OCI-LY3 (cell line): ENCODE measurements at regions not wholly inside any gene's neighbourhood (a gene's known extent, or its start where the extent isn't known, plus 50 kb on each side); places are given as distances from the start of the nearest gene placed in this dataset.
"Not testable (repeated sequence)": the region's sequence is repeated elsewhere in the genome, so short reads cannot be mapped to it uniquely, and the experiment has no call there.

Source experiments
- EZH2phosphoT487 ChIP-seq: fragments of 200-600 bp; shearing (Covaris generic); IDR thresholded peaks from 2 replicates; pipeline ENCODE4 v1.6.1; 2018; ENCODE audit warnings: antibody characterized with exemption, mixed run types, low read depth
- TF ChIP-seq, protein P1 (sequence below): fragments of 200-600, 300-600 bp; sonication (generic); IDR thresholded peaks from 2 replicates; pipeline ENCODE4 v1.5.1; 2014; ENCODE audit warnings: antibody characterized with exemption, low read length, low read depth

DNA sequence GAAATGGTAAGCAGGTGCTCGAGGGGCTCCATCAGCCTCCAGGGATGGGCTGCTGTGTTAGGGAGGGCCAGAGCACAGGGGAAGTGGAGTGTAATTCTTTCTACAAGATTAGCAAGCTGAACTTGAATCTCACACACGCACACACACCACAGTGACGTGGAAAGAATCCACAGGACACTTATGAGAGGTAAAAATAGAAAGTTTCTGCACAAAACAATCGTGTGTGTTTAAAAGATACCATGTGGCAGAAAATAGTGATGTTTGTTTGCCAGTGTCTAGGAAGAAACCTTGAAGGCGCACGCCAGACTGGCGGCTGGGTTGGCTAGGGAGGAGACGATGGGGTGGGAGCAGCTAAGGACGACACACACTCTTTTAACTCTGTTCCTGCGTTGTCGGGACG, 323.6 kb upstream of the PLGLB1 start:
- TF ChIP-seq, protein P1, sequence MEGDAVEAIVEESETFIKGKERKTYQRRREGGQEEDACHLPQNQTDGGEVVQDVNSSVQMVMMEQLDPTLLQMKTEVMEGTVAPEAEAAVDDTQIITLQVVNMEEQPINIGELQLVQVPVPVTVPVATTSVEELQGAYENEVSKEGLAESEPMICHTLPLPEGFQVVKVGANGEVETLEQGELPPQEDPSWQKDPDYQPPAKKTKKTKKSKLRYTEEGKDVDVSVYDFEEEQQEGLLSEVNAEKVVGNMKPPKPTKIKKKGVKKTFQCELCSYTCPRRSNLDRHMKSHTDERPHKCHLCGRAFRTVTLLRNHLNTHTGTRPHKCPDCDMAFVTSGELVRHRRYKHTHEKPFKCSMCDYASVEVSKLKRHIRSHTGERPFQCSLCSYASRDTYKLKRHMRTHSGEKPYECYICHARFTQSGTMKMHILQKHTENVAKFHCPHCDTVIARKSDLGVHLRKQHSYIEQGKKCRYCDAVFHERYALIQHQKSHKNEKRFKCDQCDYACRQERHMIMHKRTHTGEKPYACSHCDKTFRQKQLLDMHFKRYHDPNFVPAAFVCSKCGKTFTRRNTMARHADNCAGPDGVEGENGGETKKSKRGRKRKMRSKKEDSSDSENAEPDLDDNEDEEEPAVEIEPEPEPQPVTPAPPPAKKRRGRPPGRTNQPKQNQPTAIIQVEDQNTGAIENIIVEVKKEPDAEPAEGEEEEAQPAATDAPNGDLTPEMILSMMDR = not testable (repeated sequence)
- TF ChIP-seq EZH2phosphoT487 = not testable (repeated sequence)
